NAMALWA (cell line): ENCODE measurements at regions not wholly inside any gene's neighbourhood (a gene's known extent, or its start where the extent isn't known, plus 50 kb on each side); places are given as distances from the start of the nearest gene placed in this dataset.

Experiments
- DNase-seq: peaks from one replicate; pipeline ENCODE4 v3.0.0-alpha.2; 2015; ENCODE audit warnings: low spot score

DNA sequence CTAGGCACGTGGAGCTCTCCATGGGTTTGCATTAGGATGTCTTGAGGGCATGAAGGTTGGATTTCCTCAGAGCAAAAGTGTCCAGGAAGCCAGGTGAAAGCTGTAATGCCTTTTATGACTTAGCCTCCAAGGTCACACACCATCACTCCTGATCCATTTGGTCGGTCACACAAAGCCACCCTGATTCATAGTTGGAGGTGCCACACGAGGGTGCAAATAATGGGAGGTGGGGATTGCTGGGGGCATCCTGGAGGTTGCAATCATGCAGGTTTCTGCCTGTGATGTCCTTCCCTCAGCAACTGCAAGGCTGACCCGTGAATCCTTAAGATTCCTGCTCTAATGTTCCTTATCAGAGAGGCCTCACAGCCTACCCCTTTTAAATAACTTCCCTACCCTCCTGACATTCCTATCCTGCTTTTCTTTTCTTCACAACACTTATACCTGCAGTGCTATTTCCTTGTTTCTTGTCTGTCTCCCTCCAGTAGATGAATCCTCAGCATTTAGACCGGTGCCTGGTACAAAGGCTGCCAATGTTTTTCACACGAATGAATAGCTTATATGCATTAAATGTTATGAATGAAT, 97.1 kb downstream of the LIPG start:
- DNase-seq: no peak

DNA sequence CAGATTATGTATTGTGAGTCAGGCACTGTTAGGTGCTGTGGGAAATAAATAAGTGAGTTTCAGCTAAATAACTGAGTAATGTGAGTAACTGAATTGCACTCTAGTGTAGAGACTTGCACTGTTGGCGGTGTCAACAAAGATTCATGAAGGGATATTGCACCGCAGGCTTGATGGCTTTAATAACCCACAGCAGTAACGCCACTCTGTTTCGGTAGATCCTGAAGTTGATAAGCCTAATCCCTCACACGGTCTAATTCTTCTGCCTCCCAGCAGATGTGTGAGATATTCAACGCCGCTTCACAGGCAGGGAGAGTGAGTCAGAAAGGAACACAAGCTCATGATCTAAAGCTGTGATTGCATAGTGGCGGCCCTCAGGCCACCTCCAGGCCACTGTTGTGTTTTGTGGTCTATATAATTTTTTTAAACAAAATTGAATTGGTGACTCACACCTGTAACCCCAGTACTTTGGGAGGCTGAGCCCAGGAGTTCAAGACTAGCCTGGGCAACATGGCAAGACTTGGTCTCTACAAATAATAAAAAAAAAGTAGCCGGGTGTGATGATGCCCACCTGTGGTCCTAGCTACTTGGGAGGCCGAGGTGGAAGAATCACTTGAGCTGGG, 94.3 kb downstream of the LIPG start:
- no peak for DNase-seq

DNA sequence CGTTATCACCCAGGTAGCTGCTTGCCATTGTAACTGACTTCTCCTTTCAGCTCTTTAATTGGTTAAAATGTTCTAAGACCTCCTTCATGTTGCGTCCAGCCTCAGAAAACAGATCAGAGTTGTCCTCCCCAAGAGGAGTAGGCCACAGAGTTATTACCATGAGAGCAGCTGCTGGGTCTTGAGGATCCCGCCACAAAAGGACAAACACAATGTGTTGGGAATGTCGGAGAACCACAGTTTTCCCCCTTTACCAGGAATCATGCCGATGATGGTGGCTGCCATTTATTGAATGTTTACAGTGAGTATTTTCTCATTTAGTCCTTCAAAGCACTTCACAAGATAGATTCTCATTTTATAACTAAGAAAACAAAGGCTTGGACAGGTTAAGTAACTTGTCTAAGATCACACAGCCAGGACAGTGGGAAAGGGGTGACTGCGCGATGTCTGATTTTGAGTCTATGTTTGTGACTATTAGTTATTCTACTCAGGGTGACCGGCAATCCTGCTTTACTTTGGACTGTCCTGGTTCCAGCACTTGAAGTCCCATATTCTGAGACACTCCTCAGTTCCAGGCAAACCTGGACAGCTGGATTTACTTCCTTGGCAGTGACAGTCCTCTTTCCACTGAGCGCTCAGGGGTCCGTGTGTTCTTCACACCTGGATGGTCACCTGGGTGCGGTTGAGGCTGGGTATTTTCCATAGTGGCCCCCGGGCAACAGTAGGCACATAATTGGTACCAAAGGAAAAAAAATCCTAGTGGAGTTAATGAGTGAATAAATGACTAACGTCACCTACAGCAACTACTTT, 93.6 kb downstream of the LIPG start:
- DNase-seq: no peak

DNA sequence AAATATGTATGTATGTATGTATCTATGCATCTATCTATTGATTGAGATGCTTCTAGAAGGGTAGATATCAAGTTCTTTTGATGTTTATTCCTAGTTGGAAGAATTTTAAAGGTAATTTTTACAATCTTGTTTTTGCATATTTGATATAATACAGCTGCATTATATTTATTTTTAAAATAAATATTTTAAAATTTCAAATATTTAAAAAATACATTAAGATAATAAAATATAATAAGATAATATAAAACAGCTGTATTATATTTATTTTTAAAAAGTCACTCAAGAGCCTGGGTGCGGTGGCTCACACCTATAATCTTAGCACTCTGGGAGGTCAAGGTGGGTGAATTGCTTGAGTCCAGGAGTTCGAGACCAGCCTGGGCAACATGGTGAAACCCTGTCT, 92.5 kb downstream of the LIPG start:
- no peak for DNase-seq

DNA sequence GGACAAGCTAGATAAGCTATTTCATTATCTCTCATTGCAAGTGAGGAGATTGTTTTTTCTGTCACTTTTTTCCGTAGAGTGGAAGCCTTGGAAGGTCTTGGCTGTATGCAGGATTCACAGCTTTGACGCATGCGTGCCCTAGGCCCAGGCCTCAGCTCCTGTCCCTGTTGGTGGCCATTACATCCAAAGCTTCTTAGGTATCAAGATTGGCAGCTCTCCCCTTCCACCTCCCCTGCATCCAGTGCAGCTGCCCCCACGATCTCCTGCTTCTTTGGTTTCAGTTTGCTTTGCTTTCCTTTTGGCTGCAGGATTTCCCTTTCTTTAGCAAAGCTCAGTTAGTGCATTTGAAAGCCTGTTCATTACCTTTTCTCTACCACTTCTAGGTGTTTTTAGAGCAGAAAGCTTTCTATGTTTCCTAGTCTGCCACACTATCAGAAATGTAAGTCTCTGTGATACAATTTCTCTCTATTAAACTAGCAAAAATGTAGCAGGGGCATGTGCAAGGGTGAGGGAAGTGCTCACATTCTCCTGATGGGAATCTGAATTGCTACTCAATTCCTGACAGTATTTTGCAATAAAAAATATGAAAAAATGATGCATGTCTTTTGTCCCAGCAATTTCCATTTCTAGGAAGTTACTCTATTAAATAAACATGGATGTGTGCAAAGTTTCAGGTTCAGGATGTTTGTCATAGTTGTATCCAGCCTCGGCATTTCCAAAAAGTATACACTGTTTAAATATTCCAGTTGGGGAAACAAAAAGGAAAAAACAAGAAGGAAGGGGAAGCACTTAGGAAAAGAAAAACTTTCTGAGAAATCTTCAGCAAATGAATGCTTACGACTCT, 91.2 kb downstream of the LIPG start:
- DNase-seq: no peak

DNA sequence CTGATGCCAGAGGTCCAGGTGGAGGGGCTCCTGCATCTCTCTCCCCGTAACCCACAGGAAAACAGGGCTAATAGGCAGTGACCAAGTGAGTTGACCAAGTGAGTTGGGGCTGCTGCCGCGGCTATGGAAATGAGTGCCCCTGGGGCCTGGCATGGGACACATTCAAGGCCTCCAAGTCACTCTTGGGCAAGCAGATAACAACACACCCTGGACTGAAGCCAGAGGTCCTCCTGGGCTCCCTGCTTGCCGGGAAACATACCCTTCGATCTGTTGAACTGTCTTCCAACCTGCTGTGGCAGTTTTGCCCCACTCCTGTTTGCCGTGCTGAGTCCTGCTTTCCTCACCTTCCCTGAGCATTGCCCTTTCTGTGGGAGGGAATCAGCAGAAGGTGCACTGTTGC, 89.2 kb downstream of the LIPG start:
- no peak for DNase-seq

DNA sequence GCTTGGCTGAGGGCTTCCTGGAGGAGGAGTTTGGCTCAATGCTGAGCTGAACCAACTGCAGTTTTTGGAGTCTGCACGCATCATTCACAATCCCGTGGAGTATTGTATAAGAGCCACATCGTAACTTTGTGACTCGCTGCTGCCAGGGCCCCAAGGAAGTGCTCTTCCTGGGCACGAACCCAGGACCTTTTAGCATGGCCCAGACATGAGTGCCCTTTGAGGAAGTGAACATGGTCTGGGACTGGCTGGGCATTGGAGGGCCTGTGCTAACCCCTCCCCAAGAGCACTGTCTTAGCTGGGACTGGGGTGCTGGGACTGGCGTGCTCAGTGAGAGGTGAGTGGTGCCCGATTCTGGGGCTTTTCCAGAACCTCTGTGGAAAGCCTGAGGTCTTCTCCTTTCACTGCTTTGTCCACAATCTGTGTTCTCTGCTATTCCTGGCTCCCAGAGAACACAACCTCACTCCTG, 88.6 kb downstream of the LIPG start:
- DNase-seq: no peak

DNA sequence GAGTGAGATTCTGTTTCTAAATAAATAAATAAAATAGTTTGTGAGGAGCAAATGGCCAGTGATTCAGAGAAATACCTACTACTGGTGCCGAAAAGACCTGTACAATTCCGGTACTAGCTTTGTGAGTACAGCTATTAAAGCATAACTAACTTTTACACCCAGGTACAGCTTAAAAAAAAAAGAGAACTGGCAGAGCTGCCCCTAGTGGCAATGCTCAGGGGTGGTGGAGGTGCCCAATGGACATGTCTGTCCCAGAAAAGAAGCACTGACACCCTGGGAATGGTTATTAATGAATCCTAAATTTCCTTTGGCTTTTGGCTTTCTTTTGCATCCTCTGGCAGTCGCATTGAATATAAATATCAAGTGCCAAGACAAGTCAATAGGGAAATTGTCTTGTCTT, 87.0 kb downstream of the LIPG start:
- no peak for DNase-seq
